BE2C (cell line): ENCODE measurements at regions not wholly inside any gene's neighbourhood (a gene's known extent, or its start where the extent isn't known, plus 50 kb on each side); places are given as distances from the start of the nearest gene placed in this dataset.

Experiments
- DNase-seq: peaks from one replicate; pipeline ENCODE4 v3.0.0-alpha.2; 2020
- H3K27me3 ChIP-seq: fragments of 250-450 bp; sonication (Bioruptor Pico); 2 replicates; pipeline ENCODE4 v1.5.1; 2020; ENCODE audit warnings: mild to moderate bottlenecking
- H3K36me3 ChIP-seq: fragments of 250-450 bp; sonication (Bioruptor Pico); 2 replicates; pipeline ENCODE4 v1.5.1; 2020; ENCODE audit warnings: mild to moderate bottlenecking
- H3K4me1 ChIP-seq: fragments of 250-450 bp; sonication (Bioruptor Pico); 2 replicates; pipeline ENCODE4 v1.5.1; 2020
- H3K4me3 ChIP-seq: 2 replicates; pipeline ENCODE4 v1.5.1; 2011; ENCODE audit warnings: low read depth, low read length
- H3K9me3 ChIP-seq: fragments of 250-450 bp; sonication (Bioruptor Pico); 2 replicates; pipeline ENCODE4 v1.5.1; 2020
- CTCF ChIP-seq: IDR thresholded peaks from 2 replicates; pipeline ENCODE4 v1.5.1; 2012; ENCODE audit warnings: mild to moderate bottlenecking, low read depth, low read length

GRCh38 chr7:11950942-11951341, 118.9 kb upstream of the THSD7A start:
- H3K36me3 ChIP-seq, result no peaks in the 10 kb centered on the region
- H3K27me3 ChIP-seq, result no peaks in the 10 kb centered on the region
- DNase-seq, result no peak
- no peaks in the 10 kb centered on the region for H3K9me3 ChIP-seq
- no peaks in the 10 kb centered on the region; the same call in 1 of the 2 replicates for H3K4me1 ChIP-seq
- no peak overlapping the region for H3K4me3 ChIP-seq
- no peak for TF ChIP-seq CTCF

DNA sequence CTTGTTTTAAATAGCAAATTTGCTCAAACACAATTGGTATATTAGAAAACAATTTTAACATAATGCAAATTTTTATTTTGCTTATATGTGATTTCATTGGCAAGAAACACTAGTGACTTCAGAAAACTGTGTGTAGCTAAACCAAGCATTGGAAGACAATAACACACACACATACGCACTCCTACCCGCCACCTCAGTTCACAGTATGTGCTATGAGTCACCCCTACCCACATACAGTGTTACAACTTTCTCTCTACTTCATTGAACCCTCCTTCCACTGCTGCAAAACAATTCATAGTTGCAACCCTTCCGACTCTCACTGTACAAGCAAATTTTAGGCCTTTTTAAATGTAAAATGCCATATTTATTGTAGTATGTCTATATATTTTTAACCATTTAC, 119.9 kb upstream of the THSD7A start:
- H3K27me3 ChIP-seq, result no peaks in the 10 kb centered on the region
- no peak for DNase-seq
- TF ChIP-seq CTCF, result no peak

GRCh38 chr7:11952972-11953371, 121.0 kb upstream of the THSD7A start:
- DNase-seq, result no peak
- no peaks in the 10 kb centered on the region for H3K36me3 ChIP-seq
- no peaks in the 10 kb centered on the region for H3K27me3 ChIP-seq
- H3K4me3 ChIP-seq, result no peak overlapping the region
- H3K4me1 ChIP-seq, result no peaks in the 10 kb centered on the region; the same call in 1 of the 2 replicates
- TF ChIP-seq CTCF, result no peak
- H3K9me3 ChIP-seq, result no peaks in the 10 kb centered on the region; the same call in 1 of the 2 replicates

More for the DNA sequence above, 119.9 kb upstream of the THSD7A start:
- no peak overlapping the region for H3K4me3 ChIP-seq
- H3K36me3 ChIP-seq, result no peaks in the 10 kb centered on the region
- no peaks in the 10 kb centered on the region; the same call in 1 of the 2 replicates for H3K4me1 ChIP-seq
- H3K9me3 ChIP-seq, result no peaks in the 10 kb centered on the region; the same call in 1 of the 2 replicates

DNA sequence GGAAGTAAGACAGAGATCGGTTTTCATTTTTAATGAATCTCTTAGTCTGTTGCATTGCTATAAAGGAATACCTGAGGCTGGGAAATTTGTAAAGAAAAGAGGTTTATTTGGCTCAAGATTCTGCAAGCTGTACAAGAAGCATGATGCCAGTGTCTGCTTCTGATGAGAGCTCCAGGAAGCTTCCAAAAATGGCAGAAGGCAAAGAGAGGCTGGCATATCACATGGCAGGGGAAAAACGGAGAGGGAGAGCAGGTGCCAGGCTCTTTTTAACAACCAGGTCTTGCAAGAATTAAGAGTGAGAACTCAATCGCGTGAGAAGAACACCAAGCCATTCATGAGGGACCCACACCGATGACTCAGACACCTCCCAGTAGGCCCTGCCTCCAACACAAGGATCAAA, 125.0 kb upstream of the THSD7A start:
- H3K36me3 ChIP-seq, result no peaks in the 10 kb centered on the region
- no peaks in the 10 kb centered on the region for H3K27me3 ChIP-seq
- DNase-seq, result no peak
- no peaks in the 10 kb centered on the region; the same call in 1 of the 2 replicates for H3K9me3 ChIP-seq
- no peak for TF ChIP-seq CTCF
- H3K4me1 ChIP-seq, result no peaks in the 10 kb centered on the region; the same call in 1 of the 2 replicates
- H3K4me3 ChIP-seq, result no peak overlapping the region

GRCh38 chr7:11957956-11958355, 126.0 kb upstream of the THSD7A start:
- no peaks in the 10 kb centered on the region; the same call in 1 of the 2 replicates for H3K4me1 ChIP-seq
- DNase-seq, result no peak
- H3K4me3 ChIP-seq, result no peak overlapping the region
- H3K27me3 ChIP-seq, result no peaks in the 10 kb centered on the region
- H3K9me3 ChIP-seq, result no peaks in the 10 kb centered on the region; the same call in 1 of the 2 replicates
- no peaks in the 10 kb centered on the region for H3K36me3 ChIP-seq
- TF ChIP-seq CTCF, result no peak

DNA sequence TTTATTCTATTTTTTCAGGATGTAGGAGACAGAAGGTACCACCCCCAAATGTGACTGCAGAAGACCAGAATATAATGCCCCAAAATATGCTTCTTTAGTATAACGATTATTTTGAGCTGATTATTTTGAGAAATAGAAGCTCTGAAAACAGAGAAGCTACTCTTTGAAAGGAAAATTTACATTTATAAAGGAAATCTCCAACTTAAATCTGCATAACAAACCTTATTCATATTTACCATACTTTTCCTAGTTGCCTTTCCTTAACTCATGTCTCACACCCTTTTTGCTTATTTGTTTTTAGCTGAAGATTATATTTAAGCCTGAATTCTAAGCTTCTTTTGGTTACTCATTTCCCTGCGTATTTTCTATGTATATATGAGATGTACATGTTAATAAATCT, 127.1 kb upstream of the THSD7A start:
- H3K27me3 ChIP-seq, result no peaks in the 10 kb centered on the region
- no peak for DNase-seq
- no peak for TF ChIP-seq CTCF
- H3K4me1 ChIP-seq, result no peaks in the 10 kb centered on the region; the same call in 1 of the 2 replicates
- H3K4me3 ChIP-seq, result no peak overlapping the region
- no peaks in the 10 kb centered on the region for H3K36me3 ChIP-seq
- H3K9me3 ChIP-seq, result no peaks in the 10 kb centered on the region; the same call in 1 of the 2 replicates
